ENCODE measurements at regions not wholly inside any gene's neighbourhood (a gene's known extent, or its start where the extent isn't known, plus 50 kb on each side); places are given as distances from the start of the nearest gene placed in this dataset.
"Not testable (repeated sequence)": the region's sequence is repeated elsewhere in the genome, so short reads cannot be mapped to it uniquely, and the experiment has no call there.

- in situ Hi-C loops (cut with MboI; ENCODE audit: low sequenced_read_pairs), result no loop called here
Measured at GRCh38 chr6:12538881-12539357, 177.6 kb upstream of the PHACTR1 start.

DNA sequence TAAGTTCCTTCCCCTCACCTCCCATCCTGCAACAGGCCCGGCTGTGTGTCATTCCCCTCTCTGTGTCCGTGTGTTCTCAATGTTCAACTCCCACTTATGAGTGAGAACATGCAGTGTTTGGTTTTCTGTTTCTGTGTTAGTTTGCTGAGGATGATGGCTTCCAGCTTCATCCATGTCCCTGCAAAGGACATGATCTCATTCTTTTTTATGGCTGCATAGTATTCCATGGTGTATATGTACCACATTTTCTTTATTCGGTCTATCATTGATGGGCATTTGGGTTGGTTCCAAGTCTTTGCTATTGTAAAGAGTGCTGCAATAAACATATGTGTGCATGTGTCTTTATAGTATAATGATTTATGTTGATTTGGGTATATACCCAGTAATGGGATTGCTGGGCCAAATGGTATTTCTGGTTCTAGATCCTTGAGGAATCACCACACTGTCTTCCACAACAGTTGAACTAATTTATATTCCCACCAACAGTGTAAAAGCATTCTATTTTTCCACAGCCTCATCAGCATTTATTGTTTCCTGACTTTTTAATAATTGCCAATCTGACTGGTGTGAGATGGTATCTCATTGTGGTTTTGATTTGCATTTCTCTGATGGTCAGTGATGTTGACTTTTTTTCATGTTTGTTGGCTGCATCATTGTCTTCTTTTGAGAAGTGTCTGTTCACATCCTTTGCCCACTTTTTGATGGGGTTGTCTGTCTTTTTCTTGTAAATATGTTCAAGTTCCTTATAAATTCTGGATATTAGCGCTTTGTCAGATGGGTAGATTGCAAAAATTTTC lies 174.1 kb upstream of the PHACTR1 start:
- in situ Hi-C loops (cut with MboI; ENCODE audit: low sequenced_read_pairs), result not testable (repeated sequence)

- in situ Hi-C loops (cut with MboI; ENCODE audit: low sequenced_read_pairs), result no loop called here
Measured at GRCh38 chr6:12543953-12544352, 172.6 kb upstream of the PHACTR1 start.

DNA sequence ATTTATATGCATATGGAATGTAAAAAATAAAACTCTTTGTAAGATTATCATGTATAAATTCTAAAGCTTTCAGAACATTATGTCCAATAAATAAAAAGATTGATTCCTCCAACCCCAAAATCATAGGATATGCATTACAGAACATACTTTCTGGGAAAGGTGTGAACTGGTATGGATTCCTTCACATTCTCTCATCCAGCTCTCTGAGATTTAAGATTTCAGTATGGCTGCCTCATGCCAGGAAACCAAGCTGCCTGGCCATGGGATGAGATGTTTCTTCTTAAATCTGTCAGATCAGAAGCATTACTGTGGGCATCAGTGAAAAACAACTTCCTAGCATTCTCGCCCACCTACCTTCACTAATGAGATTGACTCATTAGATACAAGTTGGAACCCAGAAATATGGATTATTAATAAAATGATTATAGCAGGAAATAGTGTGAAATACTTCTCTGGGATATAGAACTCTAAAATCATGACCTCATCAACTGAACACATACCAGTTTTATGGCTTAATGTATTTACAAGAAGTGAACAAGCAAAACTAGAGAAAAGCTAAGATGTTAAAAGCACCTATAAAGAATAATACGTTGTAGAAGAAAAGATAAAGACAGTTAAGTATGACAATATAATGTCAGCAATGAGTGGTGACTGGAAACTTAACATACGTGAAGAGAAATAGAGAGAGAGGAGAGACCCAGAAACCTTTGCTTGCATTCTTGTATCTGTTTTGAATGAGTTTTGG lies 171.6 kb upstream of the PHACTR1 start:
- in situ Hi-C loops (cut with MboI; ENCODE audit: low sequenced_read_pairs), result no loop called here

DNA sequence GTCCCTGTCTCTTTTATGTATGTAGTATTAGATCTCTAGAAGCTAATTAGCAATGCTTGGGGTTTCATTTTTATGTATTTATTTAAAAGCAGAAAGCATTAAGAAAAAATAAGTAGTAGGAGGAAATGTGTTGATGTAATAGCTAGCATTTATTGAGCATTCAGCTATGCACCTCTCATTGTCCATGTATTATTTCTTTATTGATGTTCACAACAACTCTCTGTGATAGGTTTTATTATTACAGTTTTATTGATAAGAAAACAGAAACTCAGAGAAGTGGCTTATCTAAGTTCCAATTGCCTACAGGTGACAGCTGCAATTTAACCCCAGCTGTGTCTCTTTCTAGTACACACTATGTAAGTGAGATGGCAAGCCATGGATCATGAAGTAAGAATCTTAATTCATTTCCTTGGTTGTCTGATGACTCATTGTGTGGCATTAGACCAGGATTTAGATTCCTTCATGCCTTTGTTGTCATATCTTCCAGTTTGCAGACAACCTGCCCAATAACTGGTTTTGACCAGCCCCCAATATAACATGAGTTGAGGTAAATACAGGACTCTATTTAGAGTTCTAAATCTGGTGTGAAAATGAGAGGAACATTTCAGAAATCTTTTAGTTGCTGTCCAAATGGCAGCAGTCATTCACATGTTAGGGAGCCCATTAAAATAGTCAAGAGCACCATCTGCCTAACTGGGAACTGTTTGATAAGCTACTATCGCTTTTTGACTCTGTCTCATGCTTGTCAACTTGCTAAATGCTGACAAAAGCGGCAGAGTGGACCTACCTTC lies 170.8 kb upstream of the PHACTR1 start:
- in situ Hi-C loops (cut with MboI; ENCODE audit: low sequenced_read_pairs), result no loop called here

DNA sequence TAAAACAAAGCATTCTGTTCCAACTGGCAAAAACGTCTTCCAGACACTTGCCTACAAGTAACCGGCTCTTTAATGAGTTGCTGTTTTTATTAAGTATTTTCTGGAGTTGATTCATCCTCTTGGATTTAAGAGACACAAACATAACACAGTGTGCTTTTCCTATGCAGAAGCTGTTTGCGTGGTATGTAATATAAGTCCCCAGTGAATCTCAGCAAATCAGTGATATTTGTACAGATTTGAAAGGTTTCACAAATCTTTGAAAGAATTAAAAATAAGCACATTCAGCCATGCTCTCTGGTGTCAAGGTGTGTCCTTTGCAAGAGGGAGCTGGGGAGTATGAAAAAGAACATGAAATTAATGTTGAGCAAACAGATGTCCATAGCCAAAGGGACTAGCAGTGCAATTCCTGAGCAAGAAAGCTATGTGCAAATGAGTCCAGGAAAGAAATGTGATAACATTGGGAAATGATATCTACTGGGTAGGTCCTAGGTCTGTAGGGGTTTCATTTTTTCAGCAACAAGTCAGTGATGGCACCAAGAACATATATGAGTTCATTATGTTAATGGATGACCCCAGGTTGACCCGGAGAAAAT lies 170.1 kb upstream of the PHACTR1 start:
- in situ Hi-C loops (cut with MboI; ENCODE audit: low sequenced_read_pairs), result no loop called here

DNA sequence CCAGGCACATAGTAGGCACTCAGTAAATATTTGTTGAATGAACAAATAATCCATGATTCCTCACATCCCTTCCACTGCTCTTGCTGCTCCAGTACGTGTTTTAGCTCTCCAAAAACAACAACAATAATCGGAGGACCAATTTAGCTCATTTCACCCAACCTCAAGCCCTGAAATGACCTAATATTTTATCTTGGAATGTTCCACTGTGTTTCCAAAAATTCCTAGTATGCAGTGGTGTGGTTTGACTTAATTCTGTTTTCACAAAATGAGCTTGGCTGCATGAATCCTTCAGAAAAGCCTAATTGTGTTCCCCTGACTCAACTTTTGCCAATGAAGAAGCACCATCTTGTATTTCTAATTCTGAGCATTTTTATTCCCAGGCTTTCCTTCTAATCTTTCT lies 168.0 kb upstream of the PHACTR1 start:
- in situ Hi-C loops (cut with MboI; ENCODE audit: low sequenced_read_pairs), result no loop called here

- in situ Hi-C loops (cut with MboI; ENCODE audit: low sequenced_read_pairs), result not testable (repeated sequence)
Measured at GRCh38 chr6:12549445-12549844, 167.1 kb upstream of the PHACTR1 start.

- in situ Hi-C loops (cut with MboI; ENCODE audit: low sequenced_read_pairs), result not testable (repeated sequence)
Measured at GRCh38 chr6:12554820-12555219, 161.7 kb upstream of the PHACTR1 start.

DNA sequence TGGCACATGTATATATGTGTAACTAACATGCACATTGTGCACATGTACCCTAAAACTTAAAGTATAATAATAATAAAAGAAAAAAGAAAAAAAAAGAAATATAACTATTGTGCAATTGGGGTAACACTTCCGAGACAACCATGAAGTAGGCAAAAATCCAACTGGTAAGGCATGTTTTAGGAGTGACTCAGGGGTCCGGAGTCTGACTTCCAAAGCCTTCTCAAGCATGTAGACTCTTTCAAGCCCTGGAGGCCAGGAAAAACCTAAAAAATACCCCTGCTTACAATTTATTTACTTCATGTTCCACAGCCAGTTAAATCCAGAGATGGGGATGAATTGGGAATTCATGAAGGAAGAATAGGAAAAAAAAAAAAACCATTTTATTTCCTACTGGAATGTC lies 161.3 kb upstream of the PHACTR1 start:
- in situ Hi-C loops (cut with MboI; ENCODE audit: low sequenced_read_pairs), result no loop called here

- in situ Hi-C loops (cut with MboI; ENCODE audit: low sequenced_read_pairs), result no loop called here
Measured at GRCh38 chr6:12555781-12556180, 160.8 kb upstream of the PHACTR1 start.

GRCh38 chr6:12557765-12558164 lies 158.8 kb upstream of the PHACTR1 start:
- in situ Hi-C loops (cut with MboI; ENCODE audit: low sequenced_read_pairs), result no loop called here

GRCh38 chr6:12560315-12560714 lies 156.3 kb upstream of the PHACTR1 start:
- in situ Hi-C loops (cut with MboI; ENCODE audit: low sequenced_read_pairs), result no loop called here

- in situ Hi-C loops (cut with MboI; ENCODE audit: low sequenced_read_pairs), result no loop called here
Measured at GRCh38 chr6:12566618-12567123, 149.9 kb upstream of the PHACTR1 start.

- in situ Hi-C loops (cut with MboI; ENCODE audit: low sequenced_read_pairs), result no loop called here
Measured at GRCh38 chr6:12567682-12568081, 148.9 kb upstream of the PHACTR1 start.

DNA sequence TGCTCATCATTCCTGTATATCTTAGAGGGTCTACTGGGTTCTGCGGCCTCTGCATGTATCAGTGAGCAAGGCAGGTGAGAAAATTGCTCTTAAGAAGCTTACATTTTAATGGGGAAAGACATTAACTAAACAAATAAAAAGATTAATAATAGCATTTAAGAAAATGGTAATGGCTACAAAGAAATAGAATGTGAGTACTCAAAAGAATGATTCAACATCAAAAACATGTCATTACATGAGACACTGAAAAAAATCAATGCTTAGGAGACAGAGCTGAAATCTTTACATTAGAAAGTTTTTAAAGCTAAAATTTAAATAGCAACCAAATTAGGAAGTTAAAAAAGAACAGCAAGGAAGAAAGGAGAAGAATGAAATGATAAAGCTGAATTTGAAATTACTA lies 146.9 kb upstream of the PHACTR1 start:
- in situ Hi-C loops (cut with MboI; ENCODE audit: low sequenced_read_pairs), result no loop called here

DNA sequence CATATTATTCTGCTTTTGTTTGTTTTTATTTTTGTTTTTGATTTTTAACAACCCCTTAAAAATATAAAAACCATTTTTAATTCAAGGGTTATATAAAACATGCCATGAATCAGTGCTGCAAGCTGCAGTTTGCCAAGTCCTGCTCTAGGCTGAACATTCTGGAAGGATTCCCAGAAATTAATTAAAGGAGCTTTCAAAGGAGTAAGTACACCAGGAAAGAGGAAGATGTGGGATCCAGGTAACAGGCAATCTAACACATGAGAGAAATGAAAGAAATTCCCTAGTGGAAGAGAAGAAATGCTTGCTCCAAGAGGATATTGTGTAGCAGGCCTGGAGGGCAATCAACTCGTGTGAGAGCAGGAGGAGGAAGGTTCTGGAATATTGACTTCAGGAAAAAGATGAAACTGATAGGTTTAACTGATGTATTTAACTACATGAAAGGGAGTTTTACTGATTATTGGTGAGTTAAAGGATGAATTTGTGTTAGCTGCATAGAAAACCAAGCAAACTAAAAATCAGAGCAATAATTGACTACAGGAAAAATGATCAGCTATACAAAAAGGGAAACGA lies 146.0 kb upstream of the PHACTR1 start:
- in situ Hi-C loops (cut with MboI; ENCODE audit: low sequenced_read_pairs), result no loop called here

- in situ Hi-C loops (cut with MboI; ENCODE audit: low sequenced_read_pairs), result no loop called here
Measured at GRCh38 chr6:12572896-12573827, 143.4 kb upstream of the PHACTR1 start.

DNA sequence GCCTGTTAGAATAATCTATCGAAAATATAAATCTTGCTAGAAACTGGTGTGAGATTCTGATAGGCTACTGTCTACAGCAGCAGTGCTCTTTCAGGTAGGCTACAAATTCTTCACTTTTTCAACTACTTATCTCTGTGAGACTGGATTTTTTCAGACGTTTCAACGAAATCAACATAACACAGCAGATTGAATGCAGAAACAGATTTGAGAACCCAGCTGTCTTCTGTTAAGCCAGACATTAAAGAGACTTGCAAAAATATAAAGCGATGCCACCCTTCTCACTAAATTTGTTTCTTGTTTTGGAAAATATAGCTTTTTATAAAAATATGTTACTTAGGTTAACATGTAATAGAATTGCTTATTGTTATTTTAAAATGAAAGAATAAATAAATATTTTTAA lies 140.6 kb upstream of the PHACTR1 start:
- in situ Hi-C loops (cut with MboI; ENCODE audit: low sequenced_read_pairs), result no loop called here
